PC-3 (cell line): ENCODE measurements at regions not wholly inside any gene's neighbourhood (a gene's known extent, or its start where the extent isn't known, plus 50 kb on each side); places are given as distances from the start of the nearest gene placed in this dataset.

Source experiments
- CTCF ChIP-seq: fragments of 300-600 bp; sonication (generic); conservative IDR thresholded peaks from 2 replicates; pipeline ENCODE4 v1.5.1; 2017; ENCODE audit warnings: antibody characterized with exemption, low read depth, mild to moderate bottlenecking, low read length
- EZH2 ChIP-seq: fragments of 300-600 bp; sonication (generic); IDR thresholded peaks from one replicate; pipeline ENCODE4 v1.6.1; 2017; ENCODE audit warnings: antibody characterized with exemption, mild to moderate bottlenecking, low read length; ENCODE audit not compliant: unreplicated experiment
- EZH2phosphoT487 ChIP-seq: fragments of 300-600 bp; sonication (generic); IDR thresholded peaks from 2 replicates; pipeline ENCODE4 v1.6.1; 2018; ENCODE audit warnings: mild to moderate bottlenecking, antibody characterized with exemption, low read length, borderline replicate concordance

- no peak for TF ChIP-seq CTCF
- TF ChIP-seq EZH2 = no peak
- no peak for TF ChIP-seq EZH2phosphoT487
These were observed 912.0 kb upstream of the TENM3 start for GRCh38 chr4:181331214-181331613.
